Breast epithelium (tissue), 3 donors: ENCODE measurements at regions not wholly inside any gene's neighbourhood (a gene's known extent, or its start where the extent isn't known, plus 50 kb on each side); places are given as distances from the start of the nearest gene placed in this dataset.

Experiments
- CTCF ChIP-seq, 3 donors: fragments of 450-650 bp; IDR thresholded peaks; one replicate each; pipeline ENCODE4 v1.5.1; 2016 to 2017; ENCODE audit warnings: antibody characterized with exemption in 3 of 3, mild to moderate bottlenecking in 3 of 3, moderate library complexity in 3 of 3
- POLR2A ChIP-seq: fragments of 450-650 bp; IDR thresholded peaks from one replicate; pipeline ENCODE4 v1.6.1; 2016; ENCODE audit warnings: antibody characterized with exemption, mild to moderate bottlenecking, moderate library complexity
- POLR2AphosphoS5 ChIP-seq, 3 donors: sonication (generic); formaldehyde crosslinking; IDR thresholded peaks; one replicate each; pipeline ENCODE4 v1.6.1; 2017; ENCODE audit warnings: antibody characterized with exemption in 3 of 3

GRCh38 chr10:52679117-52679516 lies 93.5 kb downstream of the MBL2 start:
- no peak for TF ChIP-seq CTCF (IDR thresholded peaks at IDR 0.05)
- no peak for TF ChIP-seq POLR2A
- TF ChIP-seq POLR2AphosphoS5 (IDR thresholded peaks at IDR 0.05): no peak
